ENCODE measurements at regions not wholly inside any gene's neighbourhood (a gene's known extent, or its start where the extent isn't known, plus 50 kb on each side); places are given as distances from the start of the nearest gene placed in this dataset.

- ChIA-PET CTCF (no interaction called here), POLR2A (no interaction called here)
- no peak for TF ChIP-seq REST (IDR thresholded peaks at IDR 0.05; ENCODE audit: insufficient read depth in 1 of 2, low read depth in 2 of 2, low read length in 1 of 2)
- no peak for TF ChIP-seq SIN3A (IDR thresholded peaks at IDR 0.05; ENCODE audit: borderline replicate concordance, insufficient read depth, low read depth, low read length)
- no peak for TF ChIP-seq CTCF (IDR thresholded peaks at IDR 0.05)
- TF ChIP-seq TCF7L2 (IDR thresholded peaks at IDR 0.05; ENCODE audit: low read depth, low read length), result no peak
- no peak for TF ChIP-seq POLR2AphosphoS5 (IDR thresholded peaks at IDR 0.05; ENCODE audit: low read depth, low read length)
- Histone ChIP-seq H3K27ac (ENCODE audit: low read length) (no peak overlapping the region), H3K4me3 (ENCODE audit: low read depth in 2 of 2, low read length in 2 of 2) (no peak overlapping the region), H3K27me3 (ENCODE audit: control insufficient read depth, insufficient read depth, low read length) (no peaks in the 10 kb centered on the region), H3K36me3 (ENCODE audit: control insufficient read depth, insufficient read depth, low read length) (no peaks in the 10 kb centered on the region), H3K9me3 (ENCODE audit: control insufficient read depth, insufficient read depth, low read depth, low read length) (no peaks in the 10 kb centered on the region), H3K4me1 (ENCODE audit: control insufficient read depth, insufficient read depth, low read length) (no peaks in the 10 kb centered on the region)
- no TSS peak for BruUV-seq (replicated peaks)
- DNase-seq (ENCODE audit: low read depth, low spot score), result no peak
- ATAC-seq, result no peak
- in situ Hi-C loops (cut with HindIII; ENCODE audit: low pct_unique_long_range_greater_than_20kb, low sequenced_read_pairs), result no loop called here
- intact Hi-C loops (cut with micrococcal nuclease; ENCODE audit: unreplicated experiment), result no loop called here
Measured at GRCh38 chr2:76323381-76323780, 612.7 kb upstream of the GCFC2 start.

- in situ Hi-C loops (cut with HindIII; ENCODE audit: low pct_unique_long_range_greater_than_20kb, low sequenced_read_pairs) (no loop called here), intact Hi-C loops (cut with micrococcal nuclease; ENCODE audit: unreplicated experiment) (no loop called here)
- Histone ChIP-seq H3K9me3 (ENCODE audit: control insufficient read depth, insufficient read depth, low read depth, low read length) (no peaks in the 10 kb centered on the region), H3K4me3 (ENCODE audit: low read depth in 2 of 2, low read length in 2 of 2) (no peak overlapping the region), H3K27ac (ENCODE audit: low read length) (no peak overlapping the region), H3K4me1 (ENCODE audit: control insufficient read depth, insufficient read depth, low read length) (no peaks in the 10 kb centered on the region), H3K36me3 (ENCODE audit: control insufficient read depth, insufficient read depth, low read length) (no peaks in the 10 kb centered on the region), H3K27me3 (ENCODE audit: control insufficient read depth, insufficient read depth, low read length) (no peaks in the 10 kb centered on the region)
- ChIA-PET CTCF (no interaction called here), POLR2A (no interaction called here)
- no TSS peak for BruUV-seq (replicated peaks)
- DNase-seq (ENCODE audit: low read depth, low spot score) (no peak), ATAC-seq (no peak)
- no peak for TF ChIP-seq CTCF (IDR thresholded peaks at IDR 0.05)
- no peak for TF ChIP-seq SIN3A (IDR thresholded peaks at IDR 0.05; ENCODE audit: borderline replicate concordance, insufficient read depth, low read depth, low read length)
- TF ChIP-seq TCF7L2 (IDR thresholded peaks at IDR 0.05; ENCODE audit: low read depth, low read length), result no peak
- TF ChIP-seq REST (IDR thresholded peaks at IDR 0.05; ENCODE audit: insufficient read depth in 1 of 2, low read depth in 2 of 2, low read length in 1 of 2), result no peak
- no peak for TF ChIP-seq POLR2AphosphoS5 (IDR thresholded peaks at IDR 0.05; ENCODE audit: low read depth, low read length)
Measured at GRCh38 chr2:76320716-76321115, 610.0 kb upstream of the GCFC2 start.

Measured in Panc1 (cell line).